Caco-2 (cell line): ENCODE measurements at regions not wholly inside any gene's neighbourhood (a gene's known extent, or its start where the extent isn't known, plus 50 kb on each side); places are given as distances from the start of the nearest gene placed in this dataset.

Experiments
- BruUV-seq: library from RNA; stranded (reverse); fragments of 400-500 nt; replicated peaks from 2 replicates; lab custom pipeline; 2021; lab: Mats Ljungman, UMichigan
- CTCF ChIA-PET: fragments of 300-600 bp; sonication (Branson Sonifier 250); formaldehyde crosslinking; loops from one replicate; lab custom pipeline; 2022; ENCODE audit warnings: antibody characterized with exemption; lab: Charles Lee
- POLR2A ChIA-PET: fragments of 300-600 bp; sonication (Branson Sonifier 250); formaldehyde crosslinking; loops from one replicate; lab custom pipeline; 2022; ENCODE audit warnings: antibody characterized with exemption; lab: Charles Lee
- DNase-seq, 2 experiments: peaks; one replicate each; pipeline versions ENCODE4 v3.0.0 to v3.0.0-alpha.2; 2020 to 2022
- H3K27me3 ChIP-seq: replicated peaks from 2 replicates; pipeline ENCODE4 v1.6.0; 2011; ENCODE audit warnings: low read length; ENCODE audit not compliant: control insufficient read depth, insufficient read depth
- H3K36me3 ChIP-seq: 2 replicates; pipeline ENCODE4 v1.5.1; 2011; ENCODE audit warnings: low read length; ENCODE audit not compliant: control insufficient read depth, insufficient read depth
- H3K4me1 ChIP-seq: fragments of 250-450 bp; sonication (Bioruptor Pico); 2 replicates; pipeline ENCODE4 v1.5.1; 2020; ENCODE audit warnings: mild to moderate bottlenecking
- H3K4me3 ChIP-seq: 2 replicates; pipeline ENCODE4 v1.5.1; 2011; ENCODE audit warnings: low read depth, mild to moderate bottlenecking, control low read depth, low read length
- H3K9me3 ChIP-seq: fragments of 250-450 bp; sonication (Bioruptor Pico); 2 replicates; pipeline ENCODE4 v1.5.1; 2020; ENCODE audit warnings: mild to moderate bottlenecking, moderate library complexity
- H3K27ac Mint-ChIP-seq: one replicate; pipeline ENCODE4 v1.8.0; 2022; ENCODE audit warnings: mixed read lengths; ENCODE audit not compliant: unreplicated experiment
- H3K27me3 Mint-ChIP-seq: one replicate; pipeline ENCODE4 v1.8.0; 2022; ENCODE audit warnings: mixed read lengths; ENCODE audit not compliant: insufficient read depth, unreplicated experiment
- H3K36me3 Mint-ChIP-seq: one replicate; pipeline ENCODE4 v1.8.0; 2022; ENCODE audit warnings: mild to moderate bottlenecking, mixed read lengths; ENCODE audit not compliant: insufficient read depth, unreplicated experiment
- H3K4me1 Mint-ChIP-seq: one replicate; pipeline ENCODE4 v1.8.0; 2022; ENCODE audit warnings: low read depth, mixed read lengths; ENCODE audit not compliant: unreplicated experiment
- H3K4me3 Mint-ChIP-seq: one replicate; pipeline ENCODE4 v1.8.0; 2022; ENCODE audit warnings: mild to moderate bottlenecking, moderate library complexity, mixed read lengths; ENCODE audit not compliant: unreplicated experiment
- H3K9me3 Mint-ChIP-seq: one replicate; pipeline ENCODE4 v1.8.0; 2022; ENCODE audit warnings: mixed read lengths; ENCODE audit not compliant: unreplicated experiment
- intact Hi-C: fragments of 100-400 bp; cut with micrococcal nuclease; formaldehyde crosslinking; loops from one replicate; pipeline ENCODE4 v1.10.0; 2022; ENCODE audit not compliant: unreplicated experiment
- TF ChIP-seq, protein P1 (sequence below), 2 experiments: fragments of 200-600 bp in 1 of 2; IDR thresholded peaks; 1 replicate in 1 of 2; 2 replicates in 1 of 2; pipeline versions ENCODE4 v1.5.1 to v1.8.0; 2011 to 2022; ENCODE audit warnings: antibody characterized with exemption in 1 of 2, control low read depth in 1 of 2, inconsistent platforms in 1 of 2, low read depth in 1 of 2, low read length in 1 of 2, mild to moderate bottlenecking in 1 of 2, moderate library complexity in 1 of 2; ENCODE audit not compliant: insufficient read depth in 1 of 2, severe bottlenecking in 1 of 2, unreplicated experiment in 1 of 2

DNA sequence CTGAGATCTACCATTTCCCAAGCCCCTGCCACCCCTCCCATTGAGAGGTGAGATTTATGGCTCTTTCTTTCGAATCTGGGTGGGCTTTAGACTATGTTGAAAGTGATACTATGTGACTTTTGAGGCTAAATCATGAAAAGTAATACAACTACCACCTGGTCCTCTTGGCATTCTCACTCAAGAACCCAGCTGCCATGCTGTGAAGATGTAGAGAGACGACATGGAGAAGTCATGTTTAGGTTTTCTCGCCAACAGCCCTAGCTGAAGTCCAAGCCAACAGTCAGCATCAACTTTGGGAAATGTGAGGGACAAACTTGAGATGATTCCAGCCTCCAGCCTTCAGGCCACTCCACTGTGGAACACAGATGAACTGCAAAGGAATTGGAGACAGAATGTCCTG lies 108.7 kb downstream of the SCP2D1 start:
- intact Hi-C loops = no loop called here
- H3K36me3 ChIP-seq = no peaks in the 10 kb centered on the region
- H3K9me3 ChIP-seq = no peaks in the 10 kb centered on the region

DNA sequence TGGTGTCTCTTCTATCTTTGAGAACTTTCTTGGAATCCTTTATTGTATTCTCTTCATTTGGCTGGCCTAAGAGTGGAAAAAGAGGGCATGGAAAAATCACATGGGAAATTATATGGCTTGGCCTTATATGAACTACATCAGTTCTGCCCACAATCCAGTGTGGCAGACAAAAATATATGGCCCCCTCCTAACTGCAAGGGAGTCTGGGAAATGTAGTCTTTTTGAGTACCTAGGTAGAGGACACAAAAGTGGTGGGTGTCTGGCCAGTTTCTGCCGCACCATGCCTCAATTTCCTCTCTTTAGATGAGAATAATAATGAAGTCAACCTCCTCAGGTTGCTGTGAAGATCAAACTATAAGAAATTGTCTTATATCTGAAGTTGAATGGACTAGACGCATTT lies 109.3 kb downstream of the SCP2D1 start:
- H3K4me3 Mint-ChIP-seq = no peak overlapping the region
- Histone ChIP-seq H3K4me1 (peaks cover 9% of the 10 kb centered on the region; the same call in 1 of the 2 replicates), H3K4me3 (no peak overlapping the region), H3K27me3 (no peaks in the 10 kb centered on the region), H3K9me3 (no peaks in the 10 kb centered on the region), H3K36me3 (no peaks in the 10 kb centered on the region)
- intact Hi-C loops = no loop called here
- no peaks in the 10 kb centered on the region for H3K9me3 Mint-ChIP-seq
- no peak for DNase-seq
- no peaks in the 10 kb centered on the region for H3K36me3 Mint-ChIP-seq
- CTCF ChIA-PET = no interaction called here
- POLR2A ChIA-PET = no interaction called here
- peaks cover 11% of the 10 kb centered on the region for H3K4me1 Mint-ChIP-seq
- H3K27ac Mint-ChIP-seq = no peak overlapping the region
- no peaks in the 10 kb centered on the region for H3K27me3 Mint-ChIP-seq
- TF ChIP-seq, protein P1, sequence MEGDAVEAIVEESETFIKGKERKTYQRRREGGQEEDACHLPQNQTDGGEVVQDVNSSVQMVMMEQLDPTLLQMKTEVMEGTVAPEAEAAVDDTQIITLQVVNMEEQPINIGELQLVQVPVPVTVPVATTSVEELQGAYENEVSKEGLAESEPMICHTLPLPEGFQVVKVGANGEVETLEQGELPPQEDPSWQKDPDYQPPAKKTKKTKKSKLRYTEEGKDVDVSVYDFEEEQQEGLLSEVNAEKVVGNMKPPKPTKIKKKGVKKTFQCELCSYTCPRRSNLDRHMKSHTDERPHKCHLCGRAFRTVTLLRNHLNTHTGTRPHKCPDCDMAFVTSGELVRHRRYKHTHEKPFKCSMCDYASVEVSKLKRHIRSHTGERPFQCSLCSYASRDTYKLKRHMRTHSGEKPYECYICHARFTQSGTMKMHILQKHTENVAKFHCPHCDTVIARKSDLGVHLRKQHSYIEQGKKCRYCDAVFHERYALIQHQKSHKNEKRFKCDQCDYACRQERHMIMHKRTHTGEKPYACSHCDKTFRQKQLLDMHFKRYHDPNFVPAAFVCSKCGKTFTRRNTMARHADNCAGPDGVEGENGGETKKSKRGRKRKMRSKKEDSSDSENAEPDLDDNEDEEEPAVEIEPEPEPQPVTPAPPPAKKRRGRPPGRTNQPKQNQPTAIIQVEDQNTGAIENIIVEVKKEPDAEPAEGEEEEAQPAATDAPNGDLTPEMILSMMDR (IDR thresholded peaks at IDR 0.05; ENCODE audit: insufficient read depth in 1 of 2, low read depth in 1 of 2, low read length in 1 of 2, severe bottlenecking in 1 of 2, unreplicated experiment in 1 of 2) = no peak
- BruUV-seq = no TSS peak

More for the DNA sequence above, 108.7 kb downstream of the SCP2D1 start:
- Mint-ChIP-seq H3K4me1 (peaks cover 12% of the 10 kb centered on the region), H3K27ac (no peak overlapping the region), H3K4me3 (no peak overlapping the region), H3K9me3 (no peaks in the 10 kb centered on the region), H3K36me3 (no peaks in the 10 kb centered on the region), H3K27me3 (no peaks in the 10 kb centered on the region)
- Histone ChIP-seq H3K4me1 (peaks cover 9% of the 10 kb centered on the region; the same call in 1 of the 2 replicates), H3K4me3 (no peak overlapping the region), H3K27me3 (no peaks in the 10 kb centered on the region)
- BruUV-seq = no TSS peak
- no peak for DNase-seq
- TF ChIP-seq, protein P1 (IDR thresholded peaks at IDR 0.05; ENCODE audit: insufficient read depth in 1 of 2, low read depth in 1 of 2, low read length in 1 of 2, severe bottlenecking in 1 of 2, unreplicated experiment in 1 of 2) = no peak
- POLR2A ChIA-PET = no interaction called here
- CTCF ChIA-PET = no interaction called here

- Histone ChIP-seq H3K4me1 (peaks cover 8% of the 10 kb centered on the region; the same call in 1 of the 2 replicates), H3K36me3 (no peaks in the 10 kb centered on the region), H3K4me3 (no peak overlapping the region), H3K9me3 (no peaks in the 10 kb centered on the region), H3K27me3 (no peaks in the 10 kb centered on the region)
- intact Hi-C loops = no loop called here
- no TSS peak for BruUV-seq
- ChIA-PET CTCF (no interaction called here), POLR2A (no interaction called here)
- no peak for DNase-seq
- H3K27me3 Mint-ChIP-seq = no peaks in the 10 kb centered on the region
- peaks cover 7% of the 10 kb centered on the region for H3K4me1 Mint-ChIP-seq
- no peak overlapping the region for H3K27ac Mint-ChIP-seq
- TF ChIP-seq, protein P1 (IDR thresholded peaks at IDR 0.05; ENCODE audit: insufficient read depth in 1 of 2, low read depth in 1 of 2, low read length in 1 of 2, severe bottlenecking in 1 of 2, unreplicated experiment in 1 of 2) = no peak
- H3K9me3 Mint-ChIP-seq = no peaks in the 10 kb centered on the region
- H3K4me3 Mint-ChIP-seq = no peak overlapping the region
- H3K36me3 Mint-ChIP-seq = no peaks in the 10 kb centered on the region
These were observed 113.4 kb downstream of the SCP2D1 start for GRCh38 chr20:18926965-18927364.
